ENCODE measurements at regions not wholly inside any gene's neighbourhood (a gene's known extent, or its start where the extent isn't known, plus 50 kb on each side); places are given as distances from the start of the nearest gene placed in this dataset.

DNA sequence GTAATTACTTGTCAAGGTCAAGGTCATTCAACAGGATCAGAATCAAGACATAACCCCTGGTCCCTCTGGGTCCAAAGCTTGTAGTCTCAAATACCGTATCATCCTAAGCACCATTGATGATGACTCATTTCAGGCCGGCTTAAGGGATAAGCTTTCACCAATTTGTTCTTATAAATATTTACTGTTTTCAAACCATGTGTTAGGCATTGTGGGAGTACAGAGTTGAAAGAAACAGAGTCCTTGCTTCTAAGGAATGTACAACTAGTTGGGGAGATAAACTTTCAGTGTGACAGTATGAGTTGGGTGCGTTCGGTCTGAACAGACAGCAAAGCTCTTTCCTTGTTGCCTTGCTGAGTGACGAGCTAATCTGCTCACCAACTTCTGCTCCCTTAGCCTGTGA, 183.5 kb upstream of the MAF start:
- TF ChIP-seq, protein P1, sequence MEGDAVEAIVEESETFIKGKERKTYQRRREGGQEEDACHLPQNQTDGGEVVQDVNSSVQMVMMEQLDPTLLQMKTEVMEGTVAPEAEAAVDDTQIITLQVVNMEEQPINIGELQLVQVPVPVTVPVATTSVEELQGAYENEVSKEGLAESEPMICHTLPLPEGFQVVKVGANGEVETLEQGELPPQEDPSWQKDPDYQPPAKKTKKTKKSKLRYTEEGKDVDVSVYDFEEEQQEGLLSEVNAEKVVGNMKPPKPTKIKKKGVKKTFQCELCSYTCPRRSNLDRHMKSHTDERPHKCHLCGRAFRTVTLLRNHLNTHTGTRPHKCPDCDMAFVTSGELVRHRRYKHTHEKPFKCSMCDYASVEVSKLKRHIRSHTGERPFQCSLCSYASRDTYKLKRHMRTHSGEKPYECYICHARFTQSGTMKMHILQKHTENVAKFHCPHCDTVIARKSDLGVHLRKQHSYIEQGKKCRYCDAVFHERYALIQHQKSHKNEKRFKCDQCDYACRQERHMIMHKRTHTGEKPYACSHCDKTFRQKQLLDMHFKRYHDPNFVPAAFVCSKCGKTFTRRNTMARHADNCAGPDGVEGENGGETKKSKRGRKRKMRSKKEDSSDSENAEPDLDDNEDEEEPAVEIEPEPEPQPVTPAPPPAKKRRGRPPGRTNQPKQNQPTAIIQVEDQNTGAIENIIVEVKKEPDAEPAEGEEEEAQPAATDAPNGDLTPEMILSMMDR (IDR thresholded peaks at IDR 0.05): no peak
- TF ChIP-seq EP300 (IDR thresholded peaks at IDR 0.05): no peak
- TF ChIP-seq POLR2AphosphoS5 (IDR thresholded peaks at IDR 0.05): no peak
- TF ChIP-seq POLR2A (IDR thresholded peaks at IDR 0.05): no peak
